ENCODE measurements at regions not wholly inside any gene's neighbourhood (a gene's known extent, or its start where the extent isn't known, plus 50 kb on each side); places are given as distances from the start of the nearest gene placed in this dataset.
"Not testable (repeated sequence)": the region's sequence is repeated elsewhere in the genome, so short reads cannot be mapped to it uniquely, and the experiment has no call there.

- Histone ChIP-seq H3K27ac (ENCODE audit: low read depth, low read length) (no peak overlapping the region), H3K9ac (ENCODE audit: low read depth, low read length) (no peak overlapping the region), H3K27me3 (ENCODE audit: insufficient read depth, low read length) (no peaks in the 10 kb centered on the region), H3K4me1 (ENCODE audit: insufficient read depth, low read length) (peaks cover 17% of the 10 kb centered on the region), H3K36me3 (ENCODE audit: insufficient read depth, low read length) (no peaks in the 10 kb centered on the region), H3K4me3 (ENCODE audit: low read length) (no peak overlapping the region), H3K9me3 (ENCODE audit: insufficient read depth, low read depth, low read length) (peaks cover 6% of the 10 kb centered on the region; the same call in 1 of the 2 replicates)
- 100% methylated on average over 1 of the region's 2 CpGs for WGBS
Measured at GRCh38 chr7:120043250-120043649, 229.7 kb upstream of the KCND2 start.

- Histone ChIP-seq H3K9me3 (ENCODE audit: insufficient read depth, low read depth, low read length) (no peaks in the 10 kb centered on the region), H3K4me1 (ENCODE audit: insufficient read depth, low read length) (no peaks in the 10 kb centered on the region), H3K27ac (ENCODE audit: low read depth, low read length) (no peak overlapping the region), H3K9ac (ENCODE audit: low read depth, low read length) (no peak overlapping the region), H3K4me3 (ENCODE audit: low read length) (no peak overlapping the region), H3K36me3 (ENCODE audit: insufficient read depth, low read length) (no peaks in the 10 kb centered on the region), H3K27me3 (ENCODE audit: insufficient read depth, low read length) (no peaks in the 10 kb centered on the region)
- WGBS = 93% methylated on average over 8 of the region's 9 CpGs
Measured at GRCh38 chr7:120052884-120053382, 220.0 kb upstream of the KCND2 start.

GRCh38 chr7:120053390-120053961 lies 219.5 kb upstream of the KCND2 start:
- Histone ChIP-seq H3K9ac (ENCODE audit: low read depth, low read length) (no peak overlapping the region), H3K9me3 (ENCODE audit: insufficient read depth, low read depth, low read length) (no peaks in the 10 kb centered on the region), H3K36me3 (ENCODE audit: insufficient read depth, low read length) (no peaks in the 10 kb centered on the region), H3K4me1 (ENCODE audit: insufficient read depth, low read length) (no peaks in the 10 kb centered on the region), H3K27ac (ENCODE audit: low read depth, low read length) (no peak overlapping the region), H3K27me3 (ENCODE audit: insufficient read depth, low read length) (no peaks in the 10 kb centered on the region), H3K4me3 (ENCODE audit: low read length) (no peak overlapping the region)
- 98% methylated on average over 5 of the region's 5 CpGs for WGBS

GRCh38 chr7:120054376-120055100 lies 218.4 kb upstream of the KCND2 start:
- Histone ChIP-seq H3K4me3 (ENCODE audit: low read length) (no peak overlapping the region), H3K27me3 (ENCODE audit: insufficient read depth, low read length) (no peaks in the 10 kb centered on the region), H3K9me3 (ENCODE audit: insufficient read depth, low read depth, low read length) (no peaks in the 10 kb centered on the region), H3K36me3 (ENCODE audit: insufficient read depth, low read length) (no peaks in the 10 kb centered on the region), H3K9ac (ENCODE audit: low read depth, low read length) (no peak overlapping the region), H3K27ac (ENCODE audit: low read depth, low read length) (no peak overlapping the region), H3K4me1 (ENCODE audit: insufficient read depth, low read length) (no peaks in the 10 kb centered on the region)
- WGBS = 95% methylated on average over 12 of the region's 12 CpGs

GRCh38 chr7:120055300-120055699 lies 217.7 kb upstream of the KCND2 start:
- Histone ChIP-seq H3K4me3 (ENCODE audit: low read length) (no peak overlapping the region), H3K9me3 (ENCODE audit: insufficient read depth, low read depth, low read length) (no peaks in the 10 kb centered on the region), H3K27me3 (ENCODE audit: insufficient read depth, low read length) (no peaks in the 10 kb centered on the region), H3K36me3 (ENCODE audit: insufficient read depth, low read length) (no peaks in the 10 kb centered on the region), H3K27ac (ENCODE audit: low read depth, low read length) (no peak overlapping the region), H3K9ac (ENCODE audit: low read depth, low read length) (no peak overlapping the region), H3K4me1 (ENCODE audit: insufficient read depth, low read length) (no peaks in the 10 kb centered on the region)
- 98% methylated on average over 3 of the region's 4 CpGs for WGBS

GRCh38 chr7:120056227-120056626 lies 216.7 kb upstream of the KCND2 start:
- H3K36me3 ChIP-seq (ENCODE audit: insufficient read depth, low read length) = no peaks in the 10 kb centered on the region
- H3K27ac ChIP-seq (ENCODE audit: low read depth, low read length) = no peak overlapping the region
- WGBS = 96% methylated on average over 4 of the region's 4 CpGs
- no peaks in the 10 kb centered on the region for H3K9me3 ChIP-seq (ENCODE audit: insufficient read depth, low read depth, low read length)
- no peak overlapping the region for H3K9ac ChIP-seq (ENCODE audit: low read depth, low read length)
- H3K27me3 ChIP-seq (ENCODE audit: insufficient read depth, low read length) = no peaks in the 10 kb centered on the region
- H3K4me1 ChIP-seq (ENCODE audit: insufficient read depth, low read length) = no peaks in the 10 kb centered on the region
- no peak overlapping the region for H3K4me3 ChIP-seq (ENCODE audit: low read length)

- H3K9ac ChIP-seq (ENCODE audit: low read depth, low read length) = no peak overlapping the region
- no peaks in the 10 kb centered on the region for H3K36me3 ChIP-seq (ENCODE audit: insufficient read depth, low read length)
- WGBS = 93% methylated on average over 1 of the region's 1 CpG
- H3K9me3 ChIP-seq (ENCODE audit: insufficient read depth, low read depth, low read length) = no peaks in the 10 kb centered on the region
- no peaks in the 10 kb centered on the region for H3K4me1 ChIP-seq (ENCODE audit: insufficient read depth, low read length)
- no peaks in the 10 kb centered on the region for H3K27me3 ChIP-seq (ENCODE audit: insufficient read depth, low read length)
- no peak overlapping the region for H3K27ac ChIP-seq (ENCODE audit: low read depth, low read length)
- no peak overlapping the region for H3K4me3 ChIP-seq (ENCODE audit: low read length)
Measured at GRCh38 chr7:120059641-120060040, 213.3 kb upstream of the KCND2 start.

GRCh38 chr7:120060281-120060680 lies 212.7 kb upstream of the KCND2 start:
- Histone ChIP-seq H3K9ac (ENCODE audit: low read depth, low read length) (no peak overlapping the region), H3K27me3 (ENCODE audit: insufficient read depth, low read length) (no peaks in the 10 kb centered on the region), H3K36me3 (ENCODE audit: insufficient read depth, low read length) (no peaks in the 10 kb centered on the region), H3K4me3 (ENCODE audit: low read length) (no peak overlapping the region), H3K27ac (ENCODE audit: low read depth, low read length) (no peak overlapping the region), H3K4me1 (ENCODE audit: insufficient read depth, low read length) (no peaks in the 10 kb centered on the region), H3K9me3 (ENCODE audit: insufficient read depth, low read depth, low read length) (no peaks in the 10 kb centered on the region)
- 92% methylated on average over 4 of the region's 4 CpGs for WGBS

GRCh38 chr7:120060875-120061274 lies 212.1 kb upstream of the KCND2 start:
- Histone ChIP-seq H3K9ac (ENCODE audit: low read depth, low read length) (no peak overlapping the region), H3K27me3 (ENCODE audit: insufficient read depth, low read length) (no peaks in the 10 kb centered on the region), H3K27ac (ENCODE audit: low read depth, low read length) (no peak overlapping the region), H3K4me3 (ENCODE audit: low read length) (no peak overlapping the region), H3K4me1 (ENCODE audit: insufficient read depth, low read length) (no peaks in the 10 kb centered on the region), H3K36me3 (ENCODE audit: insufficient read depth, low read length) (no peaks in the 10 kb centered on the region), H3K9me3 (ENCODE audit: insufficient read depth, low read depth, low read length) (no peaks in the 10 kb centered on the region)
- WGBS = 95% methylated on average over 7 of the region's 7 CpGs

- Histone ChIP-seq H3K27ac (ENCODE audit: low read depth, low read length) (no peak overlapping the region), H3K27me3 (ENCODE audit: insufficient read depth, low read length) (no peaks in the 10 kb centered on the region), H3K4me1 (ENCODE audit: insufficient read depth, low read length) (no peaks in the 10 kb centered on the region), H3K36me3 (ENCODE audit: insufficient read depth, low read length) (no peaks in the 10 kb centered on the region), H3K4me3 (ENCODE audit: low read length) (no peak overlapping the region), H3K9ac (ENCODE audit: low read depth, low read length) (no peak overlapping the region), H3K9me3 (ENCODE audit: insufficient read depth, low read depth, low read length) (0 out of 2 replicates have a peak, but pooled peaks cover 12% of the 10 kb centered on the region)
Measured at GRCh38 chr7:120064565-120064964, 208.4 kb upstream of the KCND2 start.

GRCh38 chr7:120066898-120067297 lies 206.1 kb upstream of the KCND2 start:
- H3K4me1 ChIP-seq (ENCODE audit: insufficient read depth, low read length); H3K27ac ChIP-seq (ENCODE audit: low read depth, low read length); H3K27me3 ChIP-seq (ENCODE audit: insufficient read depth, low read length); H3K36me3 ChIP-seq (ENCODE audit: insufficient read depth, low read length); H3K4me3 ChIP-seq (ENCODE audit: low read length); H3K9ac ChIP-seq (ENCODE audit: low read depth, low read length): not testable (repeated sequence)
- H3K9me3 ChIP-seq (ENCODE audit: insufficient read depth, low read depth, low read length) = 0 out of 2 replicates have a peak, but pooled peaks cover 12% of the 10 kb centered on the region

Data from HUES64 (cell line).